ENCODE measurements at regions not wholly inside any gene's neighbourhood (a gene's known extent, or its start where the extent isn't known, plus 50 kb on each side); places are given as distances from the start of the nearest gene placed in this dataset.

DNA sequence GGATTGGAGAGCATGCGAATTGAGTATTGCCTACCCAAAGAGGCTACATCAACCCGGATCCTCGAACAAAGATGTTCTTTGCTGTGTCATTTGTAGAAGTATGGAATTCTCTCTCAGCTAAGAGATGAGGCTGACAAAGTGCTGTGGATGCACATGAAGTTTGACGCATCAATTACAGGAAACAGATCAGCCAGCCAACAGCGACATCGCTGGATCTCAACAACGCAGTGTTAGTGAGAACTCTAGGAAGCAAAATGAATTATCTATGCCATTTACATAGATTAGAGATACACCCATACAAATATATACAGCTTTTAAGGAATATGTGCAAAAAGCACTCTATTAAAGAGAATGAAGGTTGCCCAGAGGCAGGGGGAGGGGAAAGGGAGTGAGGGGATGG lies 160.6 kb upstream of the RGMA start:
- DNase-seq: no peak
- ChIA-PET POLR2A (no interaction called here), CTCF (no interaction called here)
- H3K4me1 Mint-ChIP-seq (ENCODE audit: low read depth): peaks cover 3% of the 10 kb centered on the region
- TF ChIP-seq CTCF (IDR thresholded peaks at IDR 0.05): no peak
- H3K27ac Mint-ChIP-seq: no peak overlapping the region
- no peak for ATAC-seq
- H3K9me3 Mint-ChIP-seq: no peaks in the 10 kb centered on the region
- no peak overlapping the region for H3K4me3 Mint-ChIP-seq
- peaks cover 5% of the 10 kb centered on the region for H3K27me3 Mint-ChIP-seq
- no peaks in the 10 kb centered on the region for H3K36me3 Mint-ChIP-seq (ENCODE audit: low read depth)
- intact Hi-C loops (cut with micrococcal nuclease): no loop called here

DNA sequence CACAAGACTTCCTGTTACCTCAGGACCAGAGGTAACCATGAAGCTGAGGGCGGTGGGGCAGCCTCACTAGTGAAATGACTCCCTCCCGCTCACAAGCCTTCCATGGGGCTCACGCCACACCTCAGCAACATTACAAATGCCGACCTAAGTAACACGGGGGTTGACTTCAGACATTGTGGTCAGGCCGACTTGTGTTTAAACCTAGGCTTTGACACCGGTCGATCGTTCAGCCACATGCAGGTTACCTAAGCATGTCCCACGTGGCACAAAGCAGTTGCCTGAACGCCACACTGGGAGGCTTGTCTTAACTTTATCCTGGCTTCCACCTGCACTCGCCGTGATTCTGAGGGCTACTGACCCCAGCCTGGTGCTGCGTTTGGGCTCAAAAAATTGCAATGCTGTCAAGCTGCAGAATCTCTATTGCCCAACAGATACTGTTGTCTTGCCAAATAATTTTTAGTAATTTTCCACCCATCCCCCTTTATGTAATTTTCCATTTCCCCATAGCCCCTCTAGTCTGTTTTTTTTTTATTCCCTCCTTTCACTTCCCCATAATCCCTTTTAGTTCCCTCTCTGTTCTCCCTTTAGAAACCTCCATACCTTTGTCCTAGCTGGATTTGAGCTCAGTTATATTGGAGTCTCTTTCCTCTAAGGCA lies 158.6 kb upstream of the RGMA start:
- Mint-ChIP-seq H3K4me3 (no peak overlapping the region), H3K27ac (no peak overlapping the region), H3K9me3 (no peaks in the 10 kb centered on the region), H3K36me3 (ENCODE audit: low read depth) (no peaks in the 10 kb centered on the region), H3K27me3 (peaks cover 5% of the 10 kb centered on the region), H3K4me1 (ENCODE audit: low read depth) (peaks cover 3% of the 10 kb centered on the region)
- no peak for TF ChIP-seq CTCF (IDR thresholded peaks at IDR 0.05)
- ATAC-seq (no peak), DNase-seq (peak; percentile 7)
- ChIA-PET POLR2A (interaction anchor here (0.6 kb wide), 1 partner anchor 338 kb away, joined by 3 read pairs; no protein-coding TSS in a partner anchor), CTCF (no interaction called here)
- intact Hi-C loops (cut with micrococcal nuclease): no loop called here

DNA sequence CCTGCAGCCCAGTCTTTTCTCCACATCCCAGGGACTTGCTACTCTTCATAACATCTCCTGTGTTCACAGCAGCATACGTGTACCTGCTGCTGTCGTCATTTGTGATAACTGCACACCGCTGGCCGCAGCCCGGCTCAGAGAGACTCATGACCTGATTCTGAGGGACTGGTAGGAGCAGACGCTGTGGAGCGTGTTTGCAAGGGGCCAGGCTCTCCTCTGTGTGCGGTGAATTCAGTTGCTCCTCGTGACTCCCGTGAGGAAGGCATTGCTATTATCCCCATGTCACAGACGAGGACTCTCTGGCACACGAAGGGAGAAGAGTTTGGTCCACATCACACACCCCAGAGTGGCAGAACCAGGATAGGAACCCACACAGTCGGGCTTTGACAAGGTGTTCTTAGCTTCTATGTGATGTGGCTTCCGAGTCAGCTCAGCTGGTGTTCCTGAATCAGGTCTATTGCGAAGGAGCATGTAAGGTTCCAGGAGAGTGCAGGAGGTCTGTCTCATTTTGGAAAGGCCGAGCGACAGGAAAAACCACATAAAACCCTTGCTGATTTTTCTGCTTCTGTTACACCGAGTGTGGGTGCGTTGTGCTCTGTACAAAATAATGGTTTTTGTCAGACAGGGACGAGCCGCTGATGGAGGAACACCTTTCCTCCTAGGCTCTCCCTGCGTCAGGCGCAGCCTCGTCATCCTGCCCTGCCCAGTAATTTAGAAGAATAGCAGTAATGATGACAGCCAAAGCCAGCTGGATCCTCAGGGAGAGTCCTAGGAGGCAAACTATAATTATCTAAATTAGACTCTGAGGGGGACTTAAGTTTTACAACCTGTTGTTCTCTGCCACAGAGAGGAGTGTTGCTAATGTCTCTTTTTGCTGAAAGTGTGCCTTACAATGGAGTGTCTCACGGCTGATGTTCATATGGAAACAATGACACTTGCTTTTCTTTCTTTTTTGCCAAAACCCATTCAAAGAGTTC lies 157.5 kb upstream of the RGMA start:
- H3K4me1 Mint-ChIP-seq (ENCODE audit: low read depth): peaks cover 3% of the 10 kb centered on the region
- H3K4me3 Mint-ChIP-seq: no peak overlapping the region
- intact Hi-C loops (cut with micrococcal nuclease): no loop called here
- no peaks in the 10 kb centered on the region for H3K36me3 Mint-ChIP-seq (ENCODE audit: low read depth)
- TF ChIP-seq CTCF (IDR thresholded peaks at IDR 0.05): no peak
- ChIA-PET POLR2A (interaction anchor here (0.6 kb wide), 1 partner anchor 339 kb away, joined by 3 read pairs; no protein-coding TSS in a partner anchor), CTCF (no interaction called here)
- ATAC-seq (no peak), DNase-seq (no peak)
- no peak overlapping the region for H3K27ac Mint-ChIP-seq
- H3K27me3 Mint-ChIP-seq: peaks cover 7% of the 10 kb centered on the region
- H3K9me3 Mint-ChIP-seq: no peaks in the 10 kb centered on the region

GRCh38 chr15:93245661-93246042 lies 156.6 kb upstream of the RGMA start:
- POLR2A ChIA-PET: no interaction called here
- intact Hi-C loops (cut with micrococcal nuclease): no loop called here
- CTCF ChIA-PET: no interaction called here
- no peaks in the 10 kb centered on the region for H3K9me3 Mint-ChIP-seq
- no peak overlapping the region for H3K27ac Mint-ChIP-seq
- DNase-seq (no peak), ATAC-seq (no peak)
- no peak overlapping the region for H3K4me3 Mint-ChIP-seq
- H3K4me1 Mint-ChIP-seq (ENCODE audit: low read depth): peaks cover 3% of the 10 kb centered on the region
- H3K27me3 Mint-ChIP-seq: peaks cover 7% of the 10 kb centered on the region
- no peak for TF ChIP-seq CTCF (IDR thresholded peaks at IDR 0.05)
- no peaks in the 10 kb centered on the region for H3K36me3 Mint-ChIP-seq (ENCODE audit: low read depth)
